Epithelial cell of esophagus (primary cell): ENCODE measurements at regions not wholly inside any gene's neighbourhood (a gene's known extent, or its start where the extent isn't known, plus 50 kb on each side); places are given as distances from the start of the nearest gene placed in this dataset.

ENCODE experiments used
- DNase-seq: peaks from one replicate; pipeline ENCODE4 v3.0.0; 2010; ENCODE audit warnings: low read depth
- H3K4me3 ChIP-seq: 2 replicates; pipeline ENCODE4 v1.5.1; 2011; ENCODE audit warnings: mild to moderate bottlenecking, low read length, control low read depth
- TF ChIP-seq, protein P1 (sequence below): IDR thresholded peaks from 2 replicates; pipeline ENCODE4 v1.5.1; 2011; ENCODE audit warnings: low read depth, mild to moderate bottlenecking, low read length, control low read depth, inconsistent platforms; ENCODE audit not compliant: insufficient read depth; ENCODE audit errors: missing control alignments

DNA sequence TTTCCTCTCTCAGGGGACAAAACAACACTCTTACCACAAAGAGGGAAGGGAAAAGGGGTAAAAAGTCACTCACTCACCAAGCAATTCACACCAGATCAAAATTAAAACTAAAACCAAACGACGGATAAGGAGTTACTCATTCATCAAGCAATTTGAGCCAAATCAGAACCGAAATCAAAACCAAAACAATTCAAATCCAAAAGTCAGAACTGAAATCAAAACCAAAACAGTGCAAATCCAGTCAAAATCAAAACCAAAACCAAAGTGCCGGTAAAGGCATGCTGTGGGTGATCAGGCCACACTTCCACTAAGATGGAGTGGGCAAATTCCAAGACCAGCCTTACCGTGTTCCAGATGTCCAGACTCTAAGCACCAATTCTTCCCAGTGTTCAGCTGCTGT, 717.9 kb downstream of the AMY1C start:
- no peak overlapping the region for H3K4me3 ChIP-seq

DNA sequence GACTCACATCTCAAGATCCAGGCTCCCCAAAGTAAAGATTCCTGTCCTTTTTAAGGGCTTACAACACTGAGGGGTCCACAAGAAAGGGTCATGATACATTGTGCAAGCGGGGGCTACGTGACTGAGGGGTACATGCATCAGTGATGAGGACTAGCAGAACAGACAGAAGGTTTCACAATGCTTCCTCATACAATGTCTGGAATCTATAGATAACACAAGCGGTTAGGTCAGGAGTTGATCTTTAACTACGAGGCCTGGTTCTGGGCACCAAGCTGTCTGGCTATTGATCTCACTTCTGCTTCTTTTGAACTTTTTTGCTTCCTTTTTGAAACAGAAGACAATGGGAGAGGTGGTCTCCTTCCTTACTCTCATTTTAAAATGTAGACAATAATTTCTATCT, 718.6 kb downstream of the AMY1C start:
- TF ChIP-seq, protein P1, sequence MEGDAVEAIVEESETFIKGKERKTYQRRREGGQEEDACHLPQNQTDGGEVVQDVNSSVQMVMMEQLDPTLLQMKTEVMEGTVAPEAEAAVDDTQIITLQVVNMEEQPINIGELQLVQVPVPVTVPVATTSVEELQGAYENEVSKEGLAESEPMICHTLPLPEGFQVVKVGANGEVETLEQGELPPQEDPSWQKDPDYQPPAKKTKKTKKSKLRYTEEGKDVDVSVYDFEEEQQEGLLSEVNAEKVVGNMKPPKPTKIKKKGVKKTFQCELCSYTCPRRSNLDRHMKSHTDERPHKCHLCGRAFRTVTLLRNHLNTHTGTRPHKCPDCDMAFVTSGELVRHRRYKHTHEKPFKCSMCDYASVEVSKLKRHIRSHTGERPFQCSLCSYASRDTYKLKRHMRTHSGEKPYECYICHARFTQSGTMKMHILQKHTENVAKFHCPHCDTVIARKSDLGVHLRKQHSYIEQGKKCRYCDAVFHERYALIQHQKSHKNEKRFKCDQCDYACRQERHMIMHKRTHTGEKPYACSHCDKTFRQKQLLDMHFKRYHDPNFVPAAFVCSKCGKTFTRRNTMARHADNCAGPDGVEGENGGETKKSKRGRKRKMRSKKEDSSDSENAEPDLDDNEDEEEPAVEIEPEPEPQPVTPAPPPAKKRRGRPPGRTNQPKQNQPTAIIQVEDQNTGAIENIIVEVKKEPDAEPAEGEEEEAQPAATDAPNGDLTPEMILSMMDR: no peak
- H3K4me3 ChIP-seq: no peak overlapping the region
- DNase-seq: no peak

More for the DNA sequence above, 717.9 kb downstream of the AMY1C start:
- DNase-seq: no peak
- TF ChIP-seq, protein P1: no peak

DNA sequence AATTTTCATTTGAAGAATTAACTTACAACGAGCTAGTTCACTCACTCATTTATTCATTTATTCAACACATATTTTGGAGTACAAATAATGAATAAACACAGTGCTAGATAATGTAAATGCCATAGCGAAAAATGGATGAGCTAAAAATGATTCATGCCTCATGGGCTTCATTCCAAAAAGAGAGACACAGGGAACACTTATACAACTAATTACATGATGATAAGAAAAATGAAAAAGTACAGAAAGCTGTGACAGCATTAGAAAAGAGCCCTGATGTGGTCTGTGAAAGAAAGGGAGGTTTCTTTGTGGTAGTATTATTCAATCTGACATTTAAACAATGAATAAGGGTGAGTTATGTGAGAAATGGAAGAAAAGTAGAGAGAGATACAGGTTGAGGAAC, 726.4 kb downstream of the AMY1C start:
- H3K4me3 ChIP-seq: no peak overlapping the region
- TF ChIP-seq, protein P1: no peak
- DNase-seq: no peak

DNA sequence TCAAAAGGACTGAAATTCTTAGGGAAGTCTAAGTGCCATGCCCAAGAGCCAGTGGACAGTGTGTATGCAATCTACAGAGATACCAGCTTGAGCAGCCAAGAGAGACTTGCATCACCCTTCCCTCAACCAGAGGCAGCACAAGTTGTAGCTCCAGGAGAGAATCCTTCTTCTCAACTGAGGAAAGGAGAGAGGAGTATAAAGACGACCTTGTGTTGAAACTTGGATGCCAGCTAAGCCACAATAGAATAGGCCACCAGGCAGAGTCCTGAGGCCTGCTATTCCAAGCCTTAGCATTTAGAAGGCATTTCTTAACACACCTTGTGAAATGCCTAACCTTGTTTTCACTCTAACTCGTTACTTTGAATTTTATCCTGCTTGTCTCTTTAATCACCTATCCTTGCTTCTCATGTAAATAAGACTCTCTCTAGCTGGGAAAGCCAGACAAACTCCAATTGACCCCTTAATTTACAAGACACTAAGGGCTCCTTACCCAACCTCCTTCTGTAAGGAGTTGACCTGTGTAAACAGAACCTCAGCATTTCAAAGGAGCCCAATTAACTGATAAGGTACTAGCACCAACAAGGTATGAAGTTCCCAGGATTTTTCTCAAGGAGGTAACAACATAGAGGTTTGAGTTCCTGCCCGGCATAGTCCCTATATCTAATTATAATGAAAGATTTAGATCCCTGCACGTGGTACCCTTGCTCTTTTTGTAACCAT, 738.8 kb downstream of the AMY1C start:
- no peak for DNase-seq
- H3K4me3 ChIP-seq: no peak overlapping the region
- TF ChIP-seq, protein P1: no peak

DNA sequence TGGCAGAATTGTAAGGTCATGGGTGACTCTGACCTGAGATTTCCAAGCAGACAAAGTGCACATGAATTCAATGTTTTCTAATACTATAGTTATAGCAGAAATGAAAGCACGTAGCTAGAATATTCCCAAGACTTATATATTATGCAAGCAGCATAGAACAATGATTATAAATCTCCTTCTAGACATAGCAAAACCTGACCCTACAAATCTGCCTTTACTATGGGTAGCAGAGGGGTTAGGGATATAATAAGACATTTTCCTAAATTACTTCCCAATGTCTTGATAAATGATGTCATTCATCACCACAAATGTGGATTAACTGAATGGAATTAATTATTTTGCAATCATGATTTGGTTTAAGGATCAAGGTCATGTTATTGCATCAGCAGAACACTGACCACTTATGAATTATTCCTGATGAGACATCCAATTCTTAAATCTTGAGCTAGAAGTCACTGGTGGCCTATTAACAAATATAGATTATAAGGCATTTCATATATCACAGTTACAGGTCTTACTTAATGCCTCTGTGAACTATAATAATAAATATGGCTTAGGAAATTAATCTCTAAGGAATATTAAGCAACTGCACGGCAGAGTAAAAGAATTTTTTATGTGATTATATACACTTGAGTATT, 776.6 kb downstream of the AMY1C start:
- TF ChIP-seq, protein P1: no peak
- H3K4me3 ChIP-seq: no peak overlapping the region
- no peak for DNase-seq

DNA sequence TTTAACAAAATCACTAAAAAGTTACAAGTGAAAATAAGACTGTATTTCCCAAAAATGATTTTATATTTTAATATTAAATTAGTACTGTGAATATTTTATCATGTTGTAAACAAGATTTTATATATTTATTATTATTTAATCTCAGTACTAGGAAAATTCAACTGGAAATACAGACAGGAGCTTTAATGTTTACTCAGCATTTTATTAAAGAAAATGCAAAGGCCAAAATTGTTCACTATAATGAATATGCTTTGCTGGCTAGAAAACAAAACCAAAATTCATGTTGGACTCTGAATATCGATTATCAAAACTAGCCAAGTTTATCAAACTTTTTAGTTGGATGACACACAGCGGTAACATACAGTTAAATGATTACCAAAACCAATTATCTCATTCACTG, 782.3 kb downstream of the AMY1C start:
- no peak for DNase-seq
- no peak overlapping the region for H3K4me3 ChIP-seq
- TF ChIP-seq, protein P1: no peak

DNA sequence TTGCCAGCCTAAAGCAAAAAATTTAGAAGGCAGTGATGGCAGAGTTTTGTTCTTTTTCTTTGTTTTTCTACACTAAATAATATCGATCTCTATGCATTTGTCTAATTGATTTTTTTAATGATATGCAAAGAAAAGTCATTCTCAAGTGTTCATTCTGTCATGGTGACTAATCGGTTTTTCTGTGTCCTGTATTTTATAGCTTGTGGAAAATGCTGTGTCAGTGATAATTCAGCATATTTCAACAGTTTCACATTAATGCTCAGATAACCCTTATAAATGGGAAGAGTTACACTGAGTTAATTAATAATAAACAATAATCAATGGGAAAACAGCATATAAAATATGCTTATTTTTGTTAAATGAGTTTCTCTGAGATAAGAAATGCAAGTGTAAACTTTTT, 824.9 kb downstream of the AMY1C start:
- DNase-seq: no peak
- TF ChIP-seq, protein P1: no peak
- H3K4me3 ChIP-seq: no peak overlapping the region
